K562 (cell line): ENCODE measurements at regions not wholly inside any gene's neighbourhood (a gene's known extent, or its start where the extent isn't known, plus 50 kb on each side); places are given as distances from the start of the nearest gene placed in this dataset.

Source experiments
- ATAC-seq: fragments of 200-7000 bp; cut with Tn5 transposase; 3 replicates; pipeline ENCODE4 v1.9.1; 2020; ENCODE audit warnings: moderate library complexity
- BruUV-seq: library from RNA; stranded (reverse); fragments of 400-500 nt; replicated peaks from 2 replicates; lab custom pipeline; 2021; lab: Mats Ljungman, UMichigan
- CTCF ChIA-PET: fragments of 300-600 bp; formaldehyde crosslinking; extraction: SDS; loops from one replicate; lab custom pipeline; 2021; ENCODE audit warnings: low intra/inter-chr PET ratio; lab: Yijun Ruan, JAX
- POLR2A ChIA-PET: fragments of 300-600, 350-650 bp; sonication (Branson Sonifier 250); formaldehyde crosslinking; extraction: SDS; loops from one replicate; lab custom pipeline; 2021; ENCODE audit warnings: antibody characterized with exemption, inconsistent platforms; lab: Yijun Ruan, JAX
- DNase-seq, 4 experiments: peaks; one replicate each; pipeline versions ENCODE4 v3.0.0 to v3.0.0-alpha.2; 2011 to 2018; ENCODE audit warnings: low spot score in 3 of 4, mixed read lengths in 3 of 4; ENCODE audit errors: extremely low read depth in 1 of 4
- FAIRE-seq: peaks from 2 replicates; lab custom pipeline; 2011; peaks lifted over from hg19 to GRCh38; lab: Jason Lieb, UNC
- H2AFZ ChIP-seq: 2 replicates; pipeline ENCODE4 v1.6.0; 2011; ENCODE audit warnings: low read depth, low read length, control low read depth, inconsistent platforms
- H3K27ac ChIP-seq: fragments of 200-600 bp; 3 replicates; pipeline ENCODE4 v1.8.0; 2011; ENCODE audit warnings: low read depth, mild to moderate bottlenecking, control low read depth, inconsistent platforms, low read length, moderate library complexity, mixed read lengths; ENCODE audit errors: extremely low read depth
- H3K27me3 ChIP-seq, 2 experiments: fragments of 300-600 bp in 1 of 2; 2 replicates in 1 of 2; 3 replicates in 1 of 2; pipeline versions ENCODE4 v1.6.0 to v1.8.0; 2011; ENCODE audit warnings: inconsistent platforms in 2 of 2, low read length in 2 of 2, mild to moderate bottlenecking in 1 of 2, mixed read lengths in 1 of 2, moderate library complexity in 1 of 2; ENCODE audit not compliant: control insufficient read depth in 2 of 2, insufficient read depth in 2 of 2
- H3K36me3 ChIP-seq: fragments of 300-600 bp; 3 replicates; pipeline ENCODE4 v1.8.0; 2011; ENCODE audit warnings: mild to moderate bottlenecking, low read length, inconsistent platforms; ENCODE audit not compliant: control insufficient read depth, insufficient read depth
- H3K4me1 ChIP-seq, 2 experiments: fragments of 200-600 bp in 1 of 2; replicated peaks in 1 of 2; 2 replicates in 1 of 2; 3 replicates in 1 of 2; pipeline versions ENCODE4 v1.5.1 to v1.8.0; 2011; ENCODE audit warnings: inconsistent platforms in 2 of 2, low read length in 2 of 2, mild to moderate bottlenecking in 1 of 2, mixed read lengths in 1 of 2, moderate library complexity in 1 of 2; ENCODE audit not compliant: control insufficient read depth in 2 of 2, insufficient read depth in 2 of 2
- H3K4me2 ChIP-seq: 2 replicates; pipeline ENCODE4 v1.6.1; 2011; ENCODE audit warnings: low read length, control low read depth, inconsistent platforms, mixed read lengths; ENCODE audit not compliant: insufficient read depth
- H3K4me3 ChIP-seq: fragments of 200-600 bp; sonication (generic), shearing (Covaris generic); 2 replicates; pipeline ENCODE4 v1.5.1; 2016; ENCODE audit warnings: control low read depth, inconsistent platforms
- H3K79me2 ChIP-seq: fragments of 200-600 bp; 3 replicates; pipeline ENCODE4 v1.8.0; 2011; ENCODE audit warnings: low read length, inconsistent platforms; ENCODE audit not compliant: control insufficient read depth, insufficient read depth
- H3K9ac ChIP-seq, 2 experiments: 2 replicates each; pipeline versions ENCODE4 v1.6.0 to v1.6.1; 2011; ENCODE audit warnings: low read depth in 2 of 2, low read length in 2 of 2, control low read depth in 1 of 2, inconsistent platforms in 1 of 2, mild to moderate bottlenecking in 1 of 2, mixed read lengths in 1 of 2; ENCODE audit not compliant: insufficient read depth in 1 of 2
- H3K9me1 ChIP-seq: one replicate; pipeline ENCODE4 v1.6.0; 2011; ENCODE audit warnings: inconsistent platforms, mild to moderate bottlenecking, low read length, moderate library complexity; ENCODE audit not compliant: control insufficient read depth, insufficient read depth
- H3K9me3 ChIP-seq: replicated peaks from 2 replicates; pipeline ENCODE4 v1.5.1; 2011; ENCODE audit warnings: low read depth, low read length, inconsistent platforms; ENCODE audit not compliant: control insufficient read depth, insufficient read depth
- H4K20me1 ChIP-seq: replicated peaks from 2 replicates; pipeline ENCODE4 v1.6.1; 2011; ENCODE audit warnings: low read length, inconsistent platforms, mixed read lengths; ENCODE audit not compliant: control insufficient read depth, insufficient read depth
- CHD7 ChIP-seq: fragments of 200-600 bp; sonication (generic); IDR thresholded peaks from one replicate; pipeline ENCODE4 v1.6.1; 2012; ENCODE audit warnings: mild to moderate bottlenecking, low read depth, low read length, inconsistent platforms
- GTF3C2 ChIP-seq: IDR thresholded peaks from 3 replicates; pipeline ENCODE4 v1.6.1; 2011; ENCODE audit warnings: borderline replicate concordance, mild to moderate bottlenecking, moderate library complexity; ENCODE audit not compliant: insufficient read length; ENCODE audit errors: extremely low read depth
- KLF10 ChIP-seq: fragments of 250-450 bp; sonication (Bioruptor Pico); IDR thresholded peaks from 2 replicates; pipeline ENCODE4 v1.6.1; 2021; ENCODE audit warnings: matching md5 sums
- TBL1XR1 ChIP-seq, 2 experiments: IDR thresholded peaks; 2 replicates each; pipeline ENCODE4 v1.6.1; 2012; ENCODE audit warnings: improper control_type of control experiment in 2 of 2, low read length in 2 of 2, mild to moderate bottlenecking in 1 of 2
- TBP ChIP-seq: optimal IDR thresholded peaks from 2 replicates; pipeline ENCODE3; 2011; ENCODE audit warnings: low read depth, low read length, improper control_type of control experiment
- WGBS: fragments of 100-300 bp; shearing (Covaris generic); methylation state at CpG from one replicate; pipeline ENCODE4 v1.1.6; 2016; ENCODE audit warnings: low coverage, mixed read lengths; ENCODE audit not compliant: insufficient coverage; ENCODE audit errors: missing lambda C conversion rate; 5-methylcytosine and 5-hydroxymethylcytosine counted together
- in situ Hi-C: fragments of 300-500 bp; cut with MboI; formaldehyde crosslinking; loops from 4 replicates; pipeline ENCODE4 v1.15.0; 2018; ENCODE audit warnings: inconsistent platforms, mixed read lengths
- intact Hi-C: fragments of 100-400 bp; cut with micrococcal nuclease; formaldehyde crosslinking; loops from 2 replicates; pipeline ENCODE4 v1.14.2; 2022

- TF ChIP-seq GTF3C2 (no peak), KLF10 (CRISPR knock-in tag) (no peak)
These were observed 236.4 kb downstream of the VRK1 start (continued) for GRCh38 chr14:97033556-97034081.

GRCh38 chr14:97036086-97036852 lies 239.1 kb downstream of the VRK1 start:
- H3K9me1 ChIP-seq, result no peaks in the 10 kb centered on the region
- intact Hi-C loops, result no loop called here
- H3K36me3 ChIP-seq, result no peaks in the 10 kb centered on the region
- FAIRE-seq (no peak), ATAC-seq (no peak), DNase-seq (no peak)
- H3K4me2 ChIP-seq, result no peak overlapping the region
- H3K27ac ChIP-seq, result no peak overlapping the region
- no peaks in the 10 kb centered on the region for H3K79me2 ChIP-seq
- BruUV-seq, result no TSS peak
- H3K4me3 ChIP-seq, result no peak overlapping the region
- in situ Hi-C loops, result no loop called here
- no peaks in the 10 kb centered on the region for H3K9me3 ChIP-seq
- WGBS, result under 1% methylated on average over 16 of the region's 16 CpGs
- H3K9ac ChIP-seq, result no peak overlapping the region
- ChIA-PET POLR2A (no interaction called here), CTCF (no interaction called here)
- peaks cover 0 to 10% of the 10 kb centered on the region in 2 experiments; a peak in 1 of 5 replicates for H3K4me1 ChIP-seq
- no peak overlapping the region for H2AFZ ChIP-seq
- H4K20me1 ChIP-seq, result no peaks in the 10 kb centered on the region; the same call in 1 of the 2 replicates
- peaks cover 8 to 28% of the 10 kb centered on the region in 2 experiments for H3K27me3 ChIP-seq
- TF ChIP-seq TBP (no peak), TBL1XR1 (IDR thresholded peaks at IDR 0.05; ENCODE audit: low read length in 2 of 2) (no peak), CHD7 (no peak)
